NB4 (cell line): ENCODE measurements at regions not wholly inside any gene's neighbourhood (a gene's known extent, or its start where the extent isn't known, plus 50 kb on each side); places are given as distances from the start of the nearest gene placed in this dataset.

Experiments used
- TF ChIP-seq, protein P1 (sequence below): IDR thresholded peaks from 2 replicates; pipeline ENCODE4 v1.6.1; 2011; ENCODE audit warnings: low read depth, low read length
- TF ChIP-seq, protein P2 (sequence below): IDR thresholded peaks from one replicate; pipeline ENCODE4 v1.5.1; 2012; ENCODE audit warnings: low read depth, low read length

DNA sequence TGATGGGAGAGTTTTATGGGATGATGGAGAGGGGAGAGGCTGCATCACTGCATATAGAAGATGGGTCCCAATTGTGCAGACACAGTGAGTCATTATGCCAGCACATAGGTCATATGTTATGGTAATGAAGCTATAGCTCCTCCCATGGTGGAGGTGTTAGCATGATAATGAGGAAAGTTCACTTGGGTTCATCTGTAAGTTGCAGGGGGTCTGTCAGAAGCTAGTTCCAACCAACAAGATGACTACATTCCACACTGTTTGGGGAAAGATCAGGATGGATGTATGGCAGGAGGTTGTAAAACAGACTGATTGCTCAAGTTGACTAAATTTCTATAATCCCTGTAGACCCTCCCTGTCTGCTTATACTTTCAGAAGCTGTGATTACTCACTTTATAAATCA, 561.3 kb downstream of the C12orf50 start:
- TF ChIP-seq, protein P1, sequence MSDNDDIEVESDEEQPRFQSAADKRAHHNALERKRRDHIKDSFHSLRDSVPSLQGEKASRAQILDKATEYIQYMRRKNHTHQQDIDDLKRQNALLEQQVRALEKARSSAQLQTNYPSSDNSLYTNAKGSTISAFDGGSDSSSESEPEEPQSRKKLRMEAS: no peak
- TF ChIP-seq, protein P2, sequence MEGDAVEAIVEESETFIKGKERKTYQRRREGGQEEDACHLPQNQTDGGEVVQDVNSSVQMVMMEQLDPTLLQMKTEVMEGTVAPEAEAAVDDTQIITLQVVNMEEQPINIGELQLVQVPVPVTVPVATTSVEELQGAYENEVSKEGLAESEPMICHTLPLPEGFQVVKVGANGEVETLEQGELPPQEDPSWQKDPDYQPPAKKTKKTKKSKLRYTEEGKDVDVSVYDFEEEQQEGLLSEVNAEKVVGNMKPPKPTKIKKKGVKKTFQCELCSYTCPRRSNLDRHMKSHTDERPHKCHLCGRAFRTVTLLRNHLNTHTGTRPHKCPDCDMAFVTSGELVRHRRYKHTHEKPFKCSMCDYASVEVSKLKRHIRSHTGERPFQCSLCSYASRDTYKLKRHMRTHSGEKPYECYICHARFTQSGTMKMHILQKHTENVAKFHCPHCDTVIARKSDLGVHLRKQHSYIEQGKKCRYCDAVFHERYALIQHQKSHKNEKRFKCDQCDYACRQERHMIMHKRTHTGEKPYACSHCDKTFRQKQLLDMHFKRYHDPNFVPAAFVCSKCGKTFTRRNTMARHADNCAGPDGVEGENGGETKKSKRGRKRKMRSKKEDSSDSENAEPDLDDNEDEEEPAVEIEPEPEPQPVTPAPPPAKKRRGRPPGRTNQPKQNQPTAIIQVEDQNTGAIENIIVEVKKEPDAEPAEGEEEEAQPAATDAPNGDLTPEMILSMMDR: no peak
